Coronary artery (tissue), 2 donors: ENCODE measurements at regions not wholly inside any gene's neighbourhood (a gene's known extent, or its start where the extent isn't known, plus 50 kb on each side); places are given as distances from the start of the nearest gene placed in this dataset.

Experiments used
- DNase-seq: peaks from one replicate; pipeline ENCODE4 v3.0.0-alpha.2; 2017; ENCODE audit warnings: low spot score
- H3K27ac ChIP-seq, 2 donors: fragments of 200-600 bp; sonication (generic); one replicate each; pipeline ENCODE4 v1.5.1; 2016 to 2019
- H3K4me3 ChIP-seq: fragments of 200-600 bp; sonication (generic); 2 replicates; pipeline ENCODE4 v1.5.1; 2016; ENCODE audit warnings: mild to moderate bottlenecking, moderate library complexity
- TF ChIP-seq, protein P1 (sequence below): fragments of 200-600 bp; sonication (generic); IDR thresholded peaks from one replicate; pipeline ENCODE4 v1.5.1; 2019; ENCODE audit warnings: antibody characterized with exemption

DNA sequence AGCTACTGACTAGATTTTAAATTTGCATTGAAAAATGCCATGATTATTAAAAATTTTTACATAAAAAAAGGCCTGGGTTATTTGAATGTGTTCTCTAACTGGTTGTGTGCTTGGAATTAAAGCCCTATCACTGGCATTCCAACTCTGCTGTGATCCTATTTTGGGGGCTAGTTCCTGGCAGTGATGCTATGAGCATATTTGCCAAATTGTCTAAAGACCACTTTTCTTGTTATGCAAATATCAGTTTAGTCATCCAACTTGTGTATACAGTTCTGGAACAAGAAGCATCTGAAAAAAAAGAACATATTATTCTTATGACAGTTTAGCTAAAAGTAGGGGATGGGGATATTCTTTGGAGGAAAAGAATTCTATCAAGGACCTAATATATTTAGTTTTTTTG, 243.4 kb upstream of the ZNF717 start:
- no peak overlapping the region for H3K27ac ChIP-seq
- no peak for DNase-seq
- TF ChIP-seq, protein P1, sequence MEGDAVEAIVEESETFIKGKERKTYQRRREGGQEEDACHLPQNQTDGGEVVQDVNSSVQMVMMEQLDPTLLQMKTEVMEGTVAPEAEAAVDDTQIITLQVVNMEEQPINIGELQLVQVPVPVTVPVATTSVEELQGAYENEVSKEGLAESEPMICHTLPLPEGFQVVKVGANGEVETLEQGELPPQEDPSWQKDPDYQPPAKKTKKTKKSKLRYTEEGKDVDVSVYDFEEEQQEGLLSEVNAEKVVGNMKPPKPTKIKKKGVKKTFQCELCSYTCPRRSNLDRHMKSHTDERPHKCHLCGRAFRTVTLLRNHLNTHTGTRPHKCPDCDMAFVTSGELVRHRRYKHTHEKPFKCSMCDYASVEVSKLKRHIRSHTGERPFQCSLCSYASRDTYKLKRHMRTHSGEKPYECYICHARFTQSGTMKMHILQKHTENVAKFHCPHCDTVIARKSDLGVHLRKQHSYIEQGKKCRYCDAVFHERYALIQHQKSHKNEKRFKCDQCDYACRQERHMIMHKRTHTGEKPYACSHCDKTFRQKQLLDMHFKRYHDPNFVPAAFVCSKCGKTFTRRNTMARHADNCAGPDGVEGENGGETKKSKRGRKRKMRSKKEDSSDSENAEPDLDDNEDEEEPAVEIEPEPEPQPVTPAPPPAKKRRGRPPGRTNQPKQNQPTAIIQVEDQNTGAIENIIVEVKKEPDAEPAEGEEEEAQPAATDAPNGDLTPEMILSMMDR: no peak
- no peak overlapping the region for H3K4me3 ChIP-seq

DNA sequence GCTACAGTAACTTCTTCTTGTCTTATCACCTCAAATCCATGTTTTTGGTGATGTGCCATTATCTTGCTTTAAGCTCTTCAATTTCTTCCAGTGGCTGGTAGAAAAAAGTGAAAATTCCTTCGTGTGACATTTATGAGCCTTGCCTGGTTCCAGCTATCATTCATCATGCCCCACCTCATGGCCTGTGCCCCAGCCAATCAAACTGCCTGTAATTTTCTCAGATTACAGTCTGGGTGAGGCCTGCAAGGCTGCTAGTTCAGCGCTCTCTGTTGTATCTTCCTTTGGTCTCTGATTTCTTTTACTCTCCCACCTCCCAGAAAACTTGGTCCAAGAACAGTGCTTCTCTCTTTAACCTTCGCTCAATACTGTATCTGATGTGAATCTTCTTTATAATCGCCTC, 249.3 kb upstream of the ZNF717 start:
- no peak overlapping the region for H3K4me3 ChIP-seq
- TF ChIP-seq, protein P1: no peak
- H3K27ac ChIP-seq: no peak overlapping the region
- no peak for DNase-seq

DNA sequence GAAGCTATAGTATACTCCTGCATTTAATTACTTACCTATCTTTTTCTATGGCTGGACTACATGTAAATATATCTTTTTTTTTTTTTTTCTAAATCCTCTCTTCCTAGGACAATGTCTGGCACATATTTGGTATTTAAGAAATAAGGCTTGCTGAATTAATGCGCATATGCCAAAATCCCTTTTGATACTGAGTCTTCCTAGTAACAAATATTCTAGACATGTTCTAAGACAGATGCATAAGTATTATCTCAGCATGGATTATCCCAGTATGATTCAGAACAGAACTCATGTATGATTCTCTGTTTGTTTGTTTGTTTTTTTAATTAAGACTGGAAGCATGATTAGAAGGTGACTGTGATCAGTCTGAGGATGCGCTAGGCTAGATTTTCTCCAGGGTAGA, 249.8 kb upstream of the ZNF717 start:
- DNase-seq: no peak
- TF ChIP-seq, protein P1: no peak
- no peak overlapping the region for H3K27ac ChIP-seq
- H3K4me3 ChIP-seq: no peak overlapping the region

DNA sequence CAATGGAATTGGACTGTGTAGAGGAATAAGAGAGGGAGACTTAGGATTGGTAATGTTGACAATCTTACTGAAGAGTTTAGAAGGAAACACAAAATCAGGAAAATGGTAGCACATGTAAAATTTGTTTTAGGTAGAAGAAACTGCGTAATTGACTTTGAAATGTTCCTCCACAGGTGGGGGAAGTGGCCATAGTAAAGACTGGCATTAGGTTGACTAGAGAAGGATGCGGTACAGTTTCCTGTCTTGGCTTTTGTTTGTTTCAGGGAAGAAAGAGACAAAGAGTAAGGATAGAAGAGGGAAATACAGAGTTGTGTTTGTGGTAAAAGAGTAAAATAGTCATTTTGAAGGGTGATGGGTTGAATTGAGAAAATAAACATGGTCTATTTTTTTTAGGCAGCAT, 253.6 kb upstream of the ZNF717 start:
- Histone ChIP-seq H3K4me3 (no peak overlapping the region), H3K27ac (no peak overlapping the region)
- DNase-seq: no peak
- TF ChIP-seq, protein P1: no peak

DNA sequence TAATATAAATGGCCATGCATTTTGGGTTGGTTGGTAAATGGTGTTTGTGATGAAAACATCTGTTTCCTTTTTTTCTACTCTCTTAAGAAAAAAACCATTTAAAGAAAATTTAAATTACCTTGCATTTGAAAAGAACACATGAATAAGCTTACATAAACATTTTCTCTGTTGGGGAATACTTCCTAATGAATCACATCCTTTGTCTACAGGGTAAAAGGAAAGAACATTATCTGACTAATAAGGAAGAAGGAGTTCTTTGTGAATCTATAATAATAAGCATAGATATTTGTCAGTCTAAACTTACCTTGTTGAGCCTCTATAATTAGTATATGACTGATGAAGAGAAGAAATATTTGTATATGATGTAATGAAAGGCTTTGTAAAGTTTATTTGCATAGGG, 254.1 kb upstream of the ZNF717 start:
- Histone ChIP-seq H3K4me3 (no peak overlapping the region), H3K27ac (no peak overlapping the region)
- TF ChIP-seq, protein P1: no peak
- no peak for DNase-seq

DNA sequence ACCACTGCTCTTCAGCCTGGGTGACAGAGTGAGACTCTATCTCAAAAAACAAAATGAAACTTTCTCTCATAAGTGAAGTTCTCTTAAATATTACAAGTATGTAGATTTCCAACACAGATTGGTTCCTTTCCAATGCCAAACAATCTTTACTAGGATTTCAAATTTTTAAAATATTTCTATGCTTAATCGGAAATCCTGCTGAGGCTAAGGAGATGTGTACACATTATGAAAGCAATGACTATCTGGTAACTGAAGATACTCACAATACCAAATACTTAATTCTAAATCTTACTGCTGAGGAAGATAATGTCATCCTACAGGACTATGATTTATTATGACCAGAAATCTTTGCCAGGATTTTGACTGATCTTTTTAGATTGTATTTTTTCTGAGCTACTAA, 255.6 kb upstream of the ZNF717 start:
- Histone ChIP-seq H3K27ac (no peak overlapping the region), H3K4me3 (no peak overlapping the region)
- DNase-seq: no peak
- TF ChIP-seq, protein P1: no peak

DNA sequence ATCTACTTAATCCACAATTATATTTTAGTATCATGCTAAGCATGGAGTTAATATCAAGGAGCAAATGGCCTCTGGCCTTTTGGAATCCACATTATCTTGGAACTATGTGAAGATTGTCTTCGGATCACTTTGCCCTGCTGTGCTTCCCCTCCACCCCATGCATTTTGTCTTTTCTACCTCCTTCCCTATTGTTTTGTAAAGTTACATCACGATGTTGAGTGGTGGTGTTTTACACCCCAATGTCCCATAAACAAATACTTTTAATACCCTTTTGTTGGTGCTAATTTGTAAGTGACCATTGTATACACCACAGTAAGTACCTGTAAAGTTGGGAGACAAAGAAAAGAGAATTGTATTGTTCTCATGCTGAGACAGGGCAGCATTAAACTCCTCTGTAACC, 258.4 kb upstream of the ZNF717 start:
- TF ChIP-seq, protein P1: no peak
- DNase-seq: no peak
- H3K27ac ChIP-seq: no peak overlapping the region

More for the DNA sequence above, 258.4 kb upstream of the ZNF717 start:
- no peak overlapping the region for H3K4me3 ChIP-seq
